ENCODE measurements at regions not wholly inside any gene's neighbourhood (a gene's known extent, or its start where the extent isn't known, plus 50 kb on each side); places are given as distances from the start of the nearest gene placed in this dataset.
A peak's percentile ranks its signal among the peaks of the same experiment; 100 is the strongest.

GRCh38 chr9:90285946-90286345 is 356.7 kb downstream of the DIRAS2 start:
- DNase-seq: no peak
- no peak overlapping the region for H3K27ac ChIP-seq (ENCODE audit: low read depth, low read length)
- H4K91ac ChIP-seq (ENCODE audit: low read depth, low read length): no peak overlapping the region
- H3K4me3 ChIP-seq (ENCODE audit: low read depth, low read length): no peak overlapping the region
- H3K18ac ChIP-seq (ENCODE audit: low read length): no peak overlapping the region
- H3K36me3 ChIP-seq (ENCODE audit: control insufficient read depth in 1 of 2, insufficient read depth in 2 of 2, low read length in 2 of 2): no peaks in the 10 kb centered on the region
- H2BK120ac ChIP-seq (ENCODE audit: insufficient read depth, low read length, poor library complexity): no peak overlapping the region
- no peak overlapping the region for H3K14ac ChIP-seq (ENCODE audit: low read length)
- no peak overlapping the region for H3K4ac ChIP-seq (ENCODE audit: low read depth, low read length)
- peaks cover 1% of the 10 kb centered on the region for H3K9me3 ChIP-seq (ENCODE audit: insufficient read depth, low read depth, low read length)
- no peak overlapping the region for H3K23ac ChIP-seq (ENCODE audit: low read length)
- no peak overlapping the region for H3K9ac ChIP-seq (ENCODE audit: low read length)
- no peak overlapping the region for H2AFZ ChIP-seq (ENCODE audit: insufficient read depth, low read length, poor library complexity)
- H2BK5ac ChIP-seq (ENCODE audit: low read depth, low read length, poor library complexity): no peak overlapping the region
- no peak overlapping the region for H2BK12ac ChIP-seq (ENCODE audit: low read length)
- H3K27me3 ChIP-seq (ENCODE audit: insufficient read depth, low read length): no peaks in the 10 kb centered on the region
- H4K8ac ChIP-seq (ENCODE audit: low read depth, low read length): no peak overlapping the region
- H3K79me2 ChIP-seq (ENCODE audit: control insufficient read depth, insufficient read depth, low read length, poor library complexity): no peaks in the 10 kb centered on the region
- no peak overlapping the region for H3K4me2 ChIP-seq (ENCODE audit: low read length)
- WGBS (ENCODE audit: extremely low coverage, insufficient coverage, insufficient read length): no CpG with 5 or more reads among the region's 2 CpGs
- H3K79me1 ChIP-seq (ENCODE audit: low read length): no peaks in the 10 kb centered on the region
- no peaks in the 10 kb centered on the region for H3K4me1 ChIP-seq (ENCODE audit: control insufficient read depth in 1 of 2, insufficient read depth in 2 of 2, low read length in 2 of 2)
- H4K12ac ChIP-seq (ENCODE audit: low read depth, low read length): no peak overlapping the region
- H2AK5ac ChIP-seq (ENCODE audit: low read length): no peak overlapping the region

GRCh38 chr9:90287567-90288274 is 354.9 kb downstream of the DIRAS2 start:
- no peak overlapping the region for H4K12ac ChIP-seq (ENCODE audit: low read depth, low read length)
- no peak overlapping the region for H3K14ac ChIP-seq (ENCODE audit: low read length)
- H2BK12ac ChIP-seq (ENCODE audit: low read length): no peak overlapping the region
- no peak overlapping the region for H4K8ac ChIP-seq (ENCODE audit: low read depth, low read length)
- H3K36me3 ChIP-seq (ENCODE audit: control insufficient read depth in 1 of 2, insufficient read depth in 2 of 2, low read length in 2 of 2): no peaks in the 10 kb centered on the region
- H4K91ac ChIP-seq (ENCODE audit: low read depth, low read length): no peak overlapping the region
- no peak overlapping the region for H2BK5ac ChIP-seq (ENCODE audit: low read depth, low read length, poor library complexity)
- no peak overlapping the region for H3K4ac ChIP-seq (ENCODE audit: low read depth, low read length)
- H3K79me1 ChIP-seq (ENCODE audit: low read length): no peaks in the 10 kb centered on the region
- H3K18ac ChIP-seq (ENCODE audit: low read length): no peak overlapping the region
- no peak overlapping the region for H3K27ac ChIP-seq (ENCODE audit: low read depth, low read length)
- no peak overlapping the region for H3K4me3 ChIP-seq (ENCODE audit: low read depth, low read length)
- H3K9me3 ChIP-seq (ENCODE audit: insufficient read depth, low read depth, low read length): peaks cover 1% of the 10 kb centered on the region
- DNase-seq: peak; percentile 87 to 96
- H3K23ac ChIP-seq (ENCODE audit: low read length): no peak overlapping the region
- no peak overlapping the region for H2AK5ac ChIP-seq (ENCODE audit: low read length)
- H3K9ac ChIP-seq (ENCODE audit: low read length): no peak overlapping the region
- no peak overlapping the region for H2BK120ac ChIP-seq (ENCODE audit: insufficient read depth, low read length, poor library complexity)
- no peaks in the 10 kb centered on the region for H3K79me2 ChIP-seq (ENCODE audit: control insufficient read depth, insufficient read depth, low read length, poor library complexity)
- no peak overlapping the region for H3K4me2 ChIP-seq (ENCODE audit: low read length)
- H3K4me1 ChIP-seq (ENCODE audit: control insufficient read depth in 1 of 2, insufficient read depth in 2 of 2, low read length in 2 of 2): no peaks in the 10 kb centered on the region
- no CpG with 5 or more reads among the region's 9 CpGs for WGBS (ENCODE audit: extremely low coverage, insufficient coverage, insufficient read length)
- H3K27me3 ChIP-seq (ENCODE audit: insufficient read depth, low read length): no peaks in the 10 kb centered on the region
- no peak overlapping the region for H2AFZ ChIP-seq (ENCODE audit: insufficient read depth, low read length, poor library complexity)

- DNase-seq: no peak
- H4K12ac ChIP-seq (ENCODE audit: low read depth, low read length): no peak overlapping the region
- peaks cover 1% of the 10 kb centered on the region for H3K9me3 ChIP-seq (ENCODE audit: insufficient read depth, low read depth, low read length)
- no peak overlapping the region for H3K9ac ChIP-seq (ENCODE audit: low read length)
- no peak overlapping the region for H2AFZ ChIP-seq (ENCODE audit: insufficient read depth, low read length, poor library complexity)
- no peaks in the 10 kb centered on the region for H3K79me2 ChIP-seq (ENCODE audit: control insufficient read depth, insufficient read depth, low read length, poor library complexity)
- no peak overlapping the region for H3K14ac ChIP-seq (ENCODE audit: low read length)
- no peak overlapping the region for H3K23ac ChIP-seq (ENCODE audit: low read length)
- no peak overlapping the region for H2AK5ac ChIP-seq (ENCODE audit: low read length)
- H2BK12ac ChIP-seq (ENCODE audit: low read length): no peak overlapping the region
- no peak overlapping the region for H2BK120ac ChIP-seq (ENCODE audit: insufficient read depth, low read length, poor library complexity)
- no peaks in the 10 kb centered on the region for H3K4me1 ChIP-seq (ENCODE audit: control insufficient read depth in 1 of 2, insufficient read depth in 2 of 2, low read length in 2 of 2)
- no peak overlapping the region for H4K8ac ChIP-seq (ENCODE audit: low read depth, low read length)
- no peak overlapping the region for H3K18ac ChIP-seq (ENCODE audit: low read length)
- no peak overlapping the region for H3K4ac ChIP-seq (ENCODE audit: low read depth, low read length)
- no peaks in the 10 kb centered on the region for H3K27me3 ChIP-seq (ENCODE audit: insufficient read depth, low read length)
- H3K27ac ChIP-seq (ENCODE audit: low read depth, low read length): no peak overlapping the region
- H3K4me3 ChIP-seq (ENCODE audit: low read depth, low read length): no peak overlapping the region
- no peaks in the 10 kb centered on the region for H3K36me3 ChIP-seq (ENCODE audit: control insufficient read depth in 1 of 2, insufficient read depth in 2 of 2, low read length in 2 of 2)
- H4K91ac ChIP-seq (ENCODE audit: low read depth, low read length): no peak overlapping the region
- no CpG with 5 or more reads among the region's 2 CpGs for WGBS (ENCODE audit: extremely low coverage, insufficient coverage, insufficient read length)
- H3K4me2 ChIP-seq (ENCODE audit: low read length): no peak overlapping the region
- H2BK5ac ChIP-seq (ENCODE audit: low read depth, low read length, poor library complexity): no peak overlapping the region
- no peaks in the 10 kb centered on the region for H3K79me1 ChIP-seq (ENCODE audit: low read length)
These were observed 354.4 kb downstream of the DIRAS2 start for GRCh38 chr9:90288275-90288639.

- no peak overlapping the region for H3K9ac ChIP-seq (ENCODE audit: low read length)
- no peak overlapping the region for H3K4ac ChIP-seq (ENCODE audit: low read depth, low read length)
- H3K4me2 ChIP-seq (ENCODE audit: low read length): no peak overlapping the region
- no peak overlapping the region for H2AK5ac ChIP-seq (ENCODE audit: low read length)
- H3K36me3 ChIP-seq (ENCODE audit: control insufficient read depth in 1 of 2, insufficient read depth in 2 of 2, low read length in 2 of 2): no peaks in the 10 kb centered on the region
- H4K8ac ChIP-seq (ENCODE audit: low read depth, low read length): no peak overlapping the region
- H3K79me2 ChIP-seq (ENCODE audit: control insufficient read depth, insufficient read depth, low read length, poor library complexity): no peaks in the 10 kb centered on the region
- H3K23ac ChIP-seq (ENCODE audit: low read length): no peak overlapping the region
- no peak overlapping the region for H2AFZ ChIP-seq (ENCODE audit: insufficient read depth, low read length, poor library complexity)
- no peak overlapping the region for H4K91ac ChIP-seq (ENCODE audit: low read depth, low read length)
- no peak overlapping the region for H2BK12ac ChIP-seq (ENCODE audit: low read length)
- H3K27ac ChIP-seq (ENCODE audit: low read depth, low read length): no peak overlapping the region
- H3K27me3 ChIP-seq (ENCODE audit: insufficient read depth, low read length): no peaks in the 10 kb centered on the region
- WGBS (ENCODE audit: extremely low coverage, insufficient coverage, insufficient read length): no CpG with 5 or more reads among the region's 5 CpGs
- no peak overlapping the region for H3K14ac ChIP-seq (ENCODE audit: low read length)
- H3K9me3 ChIP-seq (ENCODE audit: insufficient read depth, low read depth, low read length): peaks cover 1% of the 10 kb centered on the region
- H3K18ac ChIP-seq (ENCODE audit: low read length): no peak overlapping the region
- peak in 1 of 2 donors; percentile 45 for DNase-seq
- no peak overlapping the region for H2BK120ac ChIP-seq (ENCODE audit: insufficient read depth, low read length, poor library complexity)
- H2BK5ac ChIP-seq (ENCODE audit: low read depth, low read length, poor library complexity): no peak overlapping the region
- H3K4me1 ChIP-seq (ENCODE audit: control insufficient read depth in 1 of 2, insufficient read depth in 2 of 2, low read length in 2 of 2): no peaks in the 10 kb centered on the region
- H4K12ac ChIP-seq (ENCODE audit: low read depth, low read length): no peak overlapping the region
- no peak overlapping the region for H3K4me3 ChIP-seq (ENCODE audit: low read depth, low read length)
- H3K79me1 ChIP-seq (ENCODE audit: low read length): no peaks in the 10 kb centered on the region
These were observed 351.7 kb downstream of the DIRAS2 start for GRCh38 chr9:90290716-90291485.
